Activated CD4-positive, alpha-beta T cell treated with anti-CD3 and anti-CD28 coated beads, Interleukin-2, amount 10 ng/mL, durations not matched to agents 7 days and 5 days (primary cell): ENCODE measurements at regions not wholly inside any gene's neighbourhood (a gene's known extent, or its start where the extent isn't known, plus 50 kb on each side); places are given as distances from the start of the nearest gene placed in this dataset.
"Not testable (repeated sequence)": the region's sequence is repeated elsewhere in the genome, so short reads cannot be mapped to it uniquely, and the experiment has no call there.

Experiments
- CTCF ChIA-PET: fragments of 350-600 bp; sonication (Branson Sonifier 250); formaldehyde crosslinking; loops from one replicate; lab custom pipeline; 2021; ENCODE audit warnings: antibody characterized with exemption; lab: Charles Lee
- POLR2A ChIA-PET: fragments of 350-600 bp; sonication (Branson Sonifier 250); formaldehyde crosslinking; loops from one replicate; lab custom pipeline; 2021; ENCODE audit warnings: antibody characterized with exemption; lab: Charles Lee
- DNase-seq: peaks from one replicate; pipeline ENCODE4 v3.0.0-alpha.2; 2020
- H3K27ac Mint-ChIP-seq: one replicate; pipeline ENCODE4 v1.8.0; 2021; ENCODE audit warnings: mild to moderate bottlenecking, moderate library complexity, mixed read lengths
- H3K27me3 Mint-ChIP-seq: one replicate; pipeline ENCODE4 v1.8.0; 2021; ENCODE audit warnings: mixed read lengths
- H3K36me3 Mint-ChIP-seq: one replicate; pipeline ENCODE4 v1.8.0; 2021; ENCODE audit warnings: low read depth, mixed read lengths
- H3K4me1 Mint-ChIP-seq: one replicate; pipeline ENCODE4 v1.8.0; 2021; ENCODE audit warnings: mixed read lengths
- H3K4me3 Mint-ChIP-seq: one replicate; pipeline ENCODE4 v1.8.0; 2021; ENCODE audit warnings: mild to moderate bottlenecking, moderate library complexity, mixed read lengths
- H3K9me3 Mint-ChIP-seq: one replicate; pipeline ENCODE4 v1.8.0; 2021; ENCODE audit warnings: mixed read lengths

DNA sequence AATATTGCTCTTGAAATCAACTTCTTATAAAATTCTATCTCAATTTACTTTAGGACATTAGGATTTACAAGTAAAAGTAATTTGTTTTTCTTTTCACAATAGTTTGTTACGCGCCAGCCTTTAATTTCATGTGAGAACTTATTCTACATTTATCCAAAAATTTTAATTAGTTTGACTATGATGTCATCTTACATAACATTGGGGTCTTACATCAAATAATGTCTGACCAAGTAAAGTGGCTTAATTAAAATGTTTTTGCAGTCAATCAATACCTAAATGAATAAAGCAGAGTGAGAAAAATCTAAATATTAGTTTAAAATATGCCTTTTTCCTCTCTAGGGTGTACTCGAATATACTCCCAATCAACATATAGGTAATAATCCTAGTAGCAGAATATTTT, 666.2 kb upstream of the FBXO33 start:
- ChIA-PET POLR2A (no interaction called here), CTCF (no interaction called here)
- Mint-ChIP-seq H3K4me3 (no peak overlapping the region), H3K36me3 (no peaks in the 10 kb centered on the region), H3K27me3 (no peaks in the 10 kb centered on the region), H3K9me3 (peaks cover 4% of the 10 kb centered on the region), H3K4me1 (no peaks in the 10 kb centered on the region), H3K27ac (no peak overlapping the region)
- no peak for DNase-seq

DNA sequence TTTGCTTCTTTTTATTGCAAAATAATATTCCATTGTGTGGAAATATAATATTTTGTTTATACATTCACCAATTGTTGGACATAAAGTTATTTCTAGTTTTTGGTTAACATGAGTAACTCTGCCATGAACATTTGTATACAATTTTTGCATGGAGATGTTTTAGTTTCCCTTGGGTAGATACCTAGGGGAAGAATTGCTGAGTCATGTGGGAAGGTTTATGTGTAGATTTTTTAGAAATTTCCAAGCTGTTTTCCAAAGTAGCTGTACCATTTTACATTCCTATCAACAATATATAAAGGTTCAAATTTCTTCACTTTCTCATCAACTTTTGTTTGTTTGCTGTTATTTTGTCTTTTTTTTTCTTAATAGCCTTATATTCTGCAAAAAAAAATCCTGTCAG, 664.7 kb upstream of the FBXO33 start:
- DNase-seq: no peak
- H3K9me3 Mint-ChIP-seq: peaks cover 2% of the 10 kb centered on the region
- CTCF ChIA-PET: no interaction called here
- no peak overlapping the region for H3K27ac Mint-ChIP-seq
- no peaks in the 10 kb centered on the region for H3K4me1 Mint-ChIP-seq
- no peaks in the 10 kb centered on the region for H3K36me3 Mint-ChIP-seq
- POLR2A ChIA-PET: no interaction called here
- H3K4me3 Mint-ChIP-seq: no peak overlapping the region
- H3K27me3 Mint-ChIP-seq: no peaks in the 10 kb centered on the region

DNA sequence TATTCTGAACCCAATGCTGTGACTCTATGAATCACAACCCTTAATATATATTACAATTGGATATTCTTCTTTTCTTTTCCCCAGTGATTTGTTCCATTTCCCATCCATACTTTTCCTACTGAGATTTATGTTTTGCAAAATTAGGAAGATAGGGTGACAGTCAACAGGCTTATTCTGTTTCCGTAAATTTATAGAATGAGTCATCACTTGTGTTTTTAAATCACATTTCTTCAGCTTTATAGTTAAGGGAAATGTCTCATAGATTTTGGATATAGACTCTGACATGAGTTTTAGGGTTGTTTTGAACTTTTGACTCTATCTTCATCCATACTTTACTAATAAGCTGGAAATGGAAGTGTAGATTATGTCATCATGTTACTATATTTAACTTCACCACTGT, 661.6 kb upstream of the FBXO33 start:
- DNase-seq: no peak
- H3K27ac Mint-ChIP-seq: no peak overlapping the region
- ChIA-PET CTCF (no interaction called here), POLR2A (no interaction called here)
- H3K36me3 Mint-ChIP-seq: no peaks in the 10 kb centered on the region
- H3K9me3 Mint-ChIP-seq: peaks cover 2% of the 10 kb centered on the region
- no peaks in the 10 kb centered on the region for H3K4me1 Mint-ChIP-seq
- no peaks in the 10 kb centered on the region for H3K27me3 Mint-ChIP-seq
- H3K4me3 Mint-ChIP-seq: no peak overlapping the region

DNA sequence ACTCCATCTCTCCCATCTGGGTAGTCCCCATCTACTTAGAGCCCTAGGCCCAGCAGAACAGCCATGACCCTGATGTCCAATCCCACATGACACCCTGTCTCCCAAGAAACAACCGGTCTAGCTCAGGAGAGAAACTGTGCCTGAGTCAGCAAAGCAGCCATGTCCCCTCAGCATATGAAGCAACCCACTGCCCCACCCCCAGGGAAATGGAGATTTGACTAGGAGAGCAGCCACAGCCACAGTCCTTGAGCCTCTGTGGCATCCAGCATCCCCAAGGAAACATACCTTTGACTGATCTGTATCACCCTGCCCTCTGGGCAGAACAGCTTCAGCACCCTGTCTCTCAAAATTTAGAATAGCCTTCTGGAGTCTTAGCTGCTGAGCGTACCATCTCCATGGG, 641.9 kb upstream of the FBXO33 start:
- CTCF ChIA-PET: no interaction called here
- no peak overlapping the region for H3K27ac Mint-ChIP-seq
- H3K4me1 Mint-ChIP-seq: no peaks in the 10 kb centered on the region
- POLR2A ChIA-PET: no interaction called here
- DNase-seq: no peak
- H3K36me3 Mint-ChIP-seq: no peaks in the 10 kb centered on the region
- peaks cover 3% of the 10 kb centered on the region for H3K9me3 Mint-ChIP-seq
- H3K4me3 Mint-ChIP-seq: no peak overlapping the region
- no peaks in the 10 kb centered on the region for H3K27me3 Mint-ChIP-seq

DNA sequence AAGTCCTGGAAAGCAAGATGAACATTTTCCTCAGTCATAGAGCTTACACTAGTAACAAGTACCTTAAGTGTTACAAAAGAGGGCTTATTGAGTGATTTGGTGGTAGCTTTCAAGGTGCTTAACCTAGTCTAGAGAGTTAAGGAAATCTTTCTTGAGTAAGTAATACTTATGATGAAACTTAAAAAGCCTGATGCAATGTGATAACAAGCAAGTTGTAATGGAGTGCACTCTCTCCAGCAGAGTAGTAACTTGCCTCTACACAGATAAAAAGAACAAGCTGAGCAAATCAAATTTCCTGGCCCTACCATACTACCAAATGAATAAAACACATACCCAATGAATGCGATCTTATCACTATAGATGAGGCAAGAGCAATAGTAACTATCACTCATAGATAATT, 639.9 kb upstream of the FBXO33 start:
- no peak for DNase-seq
- POLR2A ChIA-PET: no interaction called here
- Mint-ChIP-seq H3K27me3 (no peaks in the 10 kb centered on the region), H3K36me3 (no peaks in the 10 kb centered on the region), H3K4me1 (no peaks in the 10 kb centered on the region), H3K9me3 (peaks cover 3% of the 10 kb centered on the region), H3K4me3 (no peak overlapping the region), H3K27ac (no peak overlapping the region)
- CTCF ChIA-PET: interaction anchor here (0.6 kb wide), 1 partner anchor 283 kb away, joined by 3 read pairs; no protein-coding TSS in a partner anchor

DNA sequence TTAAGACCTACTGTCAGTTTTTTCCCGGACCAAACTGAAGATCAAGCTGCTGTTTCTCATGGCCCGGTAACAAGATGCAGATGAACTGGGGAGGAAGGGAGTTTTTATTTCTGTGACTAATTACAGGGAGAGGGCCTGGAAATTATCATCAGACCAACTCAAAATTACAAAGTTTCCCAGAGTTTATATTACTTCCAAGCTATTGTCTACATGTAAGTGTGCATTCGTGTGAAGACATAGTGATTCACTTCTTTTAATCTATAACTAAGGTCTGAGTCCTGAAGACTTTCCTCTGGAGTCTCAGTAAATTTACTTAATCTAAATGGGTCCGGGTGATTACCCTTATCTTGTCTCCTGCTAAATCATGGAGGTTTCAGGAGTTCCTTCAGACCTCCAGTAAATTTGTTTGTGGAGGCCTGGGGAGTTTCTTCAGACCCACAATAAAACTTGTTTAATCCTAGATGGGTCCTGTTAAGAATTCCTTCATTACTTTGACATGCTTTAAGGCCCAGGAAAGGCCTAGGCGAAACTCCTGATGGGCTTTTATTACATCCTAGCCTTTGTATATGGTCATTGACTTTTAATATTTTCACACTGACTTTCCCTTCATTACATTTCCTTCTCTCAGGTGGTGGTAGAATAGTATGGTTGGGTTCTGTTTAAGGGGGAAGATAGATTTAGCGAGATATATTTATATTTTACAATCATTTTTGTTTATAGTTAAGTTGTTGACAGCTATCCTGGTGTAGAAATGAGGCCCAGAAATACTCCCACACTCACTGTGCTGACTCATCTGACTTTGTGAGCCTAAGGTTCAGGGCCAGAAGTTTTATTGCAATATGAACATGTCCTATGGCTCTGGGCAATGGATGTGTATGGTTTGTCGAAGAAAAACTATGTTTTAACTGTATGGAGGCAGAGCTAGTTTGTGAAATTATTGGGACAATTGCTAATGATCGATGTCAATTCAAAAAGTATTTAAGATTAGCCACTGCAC, 627.0 kb upstream of the FBXO33 start:
- CTCF ChIA-PET: no interaction called here
- no peak overlapping the region for H3K4me3 Mint-ChIP-seq
- peaks cover 5% of the 10 kb centered on the region for H3K9me3 Mint-ChIP-seq
- no peak for DNase-seq
- H3K27me3 Mint-ChIP-seq: no peaks in the 10 kb centered on the region
- H3K27ac Mint-ChIP-seq: no peak overlapping the region
- POLR2A ChIA-PET: no interaction called here
- no peaks in the 10 kb centered on the region for H3K4me1 Mint-ChIP-seq
- H3K36me3 Mint-ChIP-seq: no peaks in the 10 kb centered on the region

DNA sequence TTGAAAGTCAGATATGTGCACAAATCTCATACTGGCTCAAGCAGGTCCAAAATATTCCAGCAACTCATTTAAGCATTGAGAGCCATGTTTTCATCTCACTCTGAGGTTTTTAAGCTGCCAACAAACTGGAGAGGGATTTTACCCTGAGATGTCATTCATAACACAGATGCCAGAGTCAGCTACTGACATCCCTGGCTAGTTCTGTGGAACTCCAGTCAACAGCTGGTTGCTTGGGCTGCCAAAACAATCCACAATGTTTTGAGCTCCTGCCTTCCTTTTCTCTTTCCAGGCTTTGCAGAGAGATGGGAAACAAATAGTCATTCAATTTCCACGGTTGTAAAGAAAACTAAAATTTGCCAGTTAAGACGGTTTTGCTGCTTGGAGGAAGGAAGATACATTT, 621.2 kb upstream of the FBXO33 start:
- Mint-ChIP-seq H3K4me1 (no peaks in the 10 kb centered on the region), H3K4me3 (no peak overlapping the region), H3K9me3 (no peaks in the 10 kb centered on the region), H3K27me3 (no peaks in the 10 kb centered on the region), H3K36me3 (no peaks in the 10 kb centered on the region), H3K27ac (no peak overlapping the region)
- no peak for DNase-seq
- POLR2A ChIA-PET: no interaction called here
- CTCF ChIA-PET: no interaction called here

DNA sequence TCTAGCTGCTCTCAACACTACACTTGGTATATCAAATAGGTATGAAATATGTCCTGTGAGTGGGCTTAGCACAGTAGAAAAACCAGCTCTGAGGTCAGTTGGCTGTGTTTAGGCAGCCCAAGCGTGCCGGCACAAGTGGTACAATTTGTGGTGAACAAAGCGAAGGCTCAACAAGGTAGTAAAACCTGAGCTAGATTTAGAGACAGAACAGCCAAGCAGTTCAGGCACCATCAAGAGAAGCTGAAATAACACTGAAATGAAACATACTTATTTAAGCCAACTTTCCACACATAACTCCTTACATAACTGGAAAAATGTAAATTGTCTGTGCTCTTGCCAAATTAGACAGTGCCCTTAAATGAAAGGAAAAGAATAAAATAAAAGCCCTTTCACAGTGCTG, 596.8 kb upstream of the FBXO33 start:
- Mint-ChIP-seq H3K4me3 (no peak overlapping the region), H3K4me1 (no peaks in the 10 kb centered on the region), H3K27ac (no peak overlapping the region), H3K27me3 (no peaks in the 10 kb centered on the region), H3K36me3 (no peaks in the 10 kb centered on the region), H3K9me3 (peaks cover 2% of the 10 kb centered on the region)
- CTCF ChIA-PET: no interaction called here
- no peak for DNase-seq
- POLR2A ChIA-PET: no interaction called here

DNA sequence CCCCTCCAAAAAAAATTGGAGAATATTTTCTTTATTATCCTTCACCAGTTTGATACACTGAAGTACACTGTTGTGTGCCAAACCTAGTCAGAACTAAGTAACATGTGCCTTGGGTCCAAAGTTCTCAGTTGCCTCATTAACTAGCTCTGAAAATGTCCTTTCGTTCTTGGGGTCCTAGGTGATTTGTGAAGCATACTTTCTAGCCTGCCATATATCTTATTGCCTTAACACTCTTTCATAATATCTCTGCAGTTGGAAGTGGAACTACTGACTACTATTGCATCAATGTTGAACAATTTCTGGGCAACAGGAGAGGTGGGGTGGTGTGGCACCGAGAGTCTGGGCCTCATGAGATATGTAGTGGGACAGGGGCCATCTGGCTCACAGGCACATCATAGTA, 592.9 kb upstream of the FBXO33 start:
- Mint-ChIP-seq H3K27me3 (no peaks in the 10 kb centered on the region), H3K4me1 (no peaks in the 10 kb centered on the region), H3K4me3 (no peak overlapping the region), H3K27ac (no peak overlapping the region), H3K9me3 (peaks cover 4% of the 10 kb centered on the region), H3K36me3 (no peaks in the 10 kb centered on the region)
- no peak for DNase-seq
- ChIA-PET CTCF (no interaction called here), POLR2A (no interaction called here)

DNA sequence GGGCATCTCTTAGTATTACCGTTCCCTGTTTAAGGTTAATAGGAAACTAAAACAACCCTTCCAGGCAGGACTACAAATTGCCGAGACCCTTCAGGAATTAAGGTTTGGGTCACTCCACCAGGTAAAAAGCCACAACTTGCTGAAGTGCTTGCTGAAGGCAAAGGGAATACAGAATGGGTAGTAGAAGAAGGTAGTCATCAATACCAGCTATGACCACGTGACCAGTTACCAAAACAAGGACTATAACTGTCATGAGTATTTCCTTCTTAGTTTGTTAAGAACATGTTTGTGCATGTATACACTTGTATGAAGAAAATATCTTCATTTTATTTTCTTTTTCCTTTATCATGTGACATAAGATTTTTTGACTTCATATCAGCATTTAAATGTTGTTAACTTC, 578.7 kb upstream of the FBXO33 start:
- ChIA-PET POLR2A (no interaction called here), CTCF (no interaction called here)
- Mint-ChIP-seq H3K27ac (no peak overlapping the region), H3K4me3 (no peak overlapping the region), H3K36me3 (no peaks in the 10 kb centered on the region), H3K27me3 (no peaks in the 10 kb centered on the region), H3K4me1 (no peaks in the 10 kb centered on the region), H3K9me3 (no peaks in the 10 kb centered on the region)
- no peak for DNase-seq

DNA sequence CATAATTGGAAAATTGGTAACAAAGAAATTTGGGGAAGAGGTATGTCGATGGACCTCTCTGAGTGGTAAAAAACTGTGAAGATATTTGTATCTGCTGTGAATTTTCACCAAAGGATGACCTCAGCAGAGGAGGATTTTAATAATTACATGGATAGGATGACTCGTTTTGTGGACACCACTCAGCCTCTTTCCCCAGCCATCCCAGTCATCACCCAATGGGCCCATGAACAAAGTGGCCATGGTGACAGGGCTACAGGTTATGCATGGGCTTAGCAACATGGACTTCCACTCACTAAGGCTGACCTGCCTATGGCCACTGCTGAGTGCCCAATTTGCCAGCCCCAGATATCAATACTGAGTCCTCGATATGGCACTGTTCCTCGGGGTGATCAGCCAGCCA, 577.5 kb upstream of the FBXO33 start:
- Mint-ChIP-seq H3K9me3 (no peaks in the 10 kb centered on the region), H3K27me3 (no peaks in the 10 kb centered on the region), H3K27ac (no peak overlapping the region), H3K4me3 (no peak overlapping the region), H3K36me3 (no peaks in the 10 kb centered on the region), H3K4me1 (no peaks in the 10 kb centered on the region)
- DNase-seq: no peak
- ChIA-PET POLR2A (no interaction called here), CTCF (no interaction called here)

DNA sequence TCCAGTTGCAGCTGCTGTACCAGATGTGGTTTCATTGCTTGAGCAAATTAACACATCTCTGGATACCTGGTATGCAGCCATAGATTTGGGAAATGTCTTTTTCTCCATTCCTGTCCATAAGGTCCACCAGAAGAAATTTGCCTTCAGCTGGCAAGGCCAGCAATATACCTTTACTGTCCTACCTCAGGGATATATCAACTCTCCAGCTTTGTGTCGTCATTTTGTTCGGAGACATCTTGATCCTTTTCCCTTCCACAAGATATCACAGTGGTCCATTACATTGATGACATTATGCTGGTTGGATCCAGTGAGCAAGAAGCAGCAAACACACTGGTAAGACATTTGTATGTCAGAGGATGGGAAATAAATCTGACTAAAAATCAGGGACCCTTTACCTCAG, 576.1 kb upstream of the FBXO33 start:
- DNase-seq, H3K36me3 Mint-ChIP-seq, POLR2A ChIA-PET, H3K4me3 Mint-ChIP-seq, H3K4me1 Mint-ChIP-seq, H3K9me3 Mint-ChIP-seq, CTCF ChIA-PET, H3K27me3 Mint-ChIP-seq, H3K27ac Mint-ChIP-seq: not testable (repeated sequence)

DNA sequence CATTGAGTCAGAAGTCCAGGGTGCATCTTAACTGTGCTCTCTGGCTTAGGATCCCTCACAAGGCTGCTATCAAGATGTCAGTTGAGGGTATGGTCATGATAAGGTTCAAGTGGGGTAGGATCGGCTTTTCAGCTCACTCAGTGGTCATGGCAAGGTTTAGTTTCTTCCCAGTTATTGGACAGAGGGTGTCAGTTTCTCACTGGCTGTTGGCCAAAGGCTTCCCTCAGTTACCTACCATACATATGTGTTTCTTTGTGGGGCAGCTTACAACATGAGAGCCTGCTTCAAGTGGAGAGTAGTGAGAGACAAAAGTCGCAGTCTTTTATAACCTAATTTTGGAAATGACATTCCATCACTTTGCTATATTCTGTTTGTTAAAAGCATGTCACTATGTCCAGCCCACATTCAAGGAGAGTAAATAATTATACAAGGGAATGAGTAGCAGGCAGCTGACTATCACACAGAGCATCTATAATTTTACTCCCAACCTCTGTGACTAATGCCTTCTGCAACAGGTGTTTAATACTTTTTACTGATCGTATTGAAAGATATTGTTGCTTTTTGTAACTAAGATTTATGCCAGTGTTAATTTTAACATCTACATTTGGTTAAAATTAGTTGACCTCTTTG, 572.8 kb upstream of the FBXO33 start:
- no peaks in the 10 kb centered on the region for H3K9me3 Mint-ChIP-seq
- no peaks in the 10 kb centered on the region for H3K27me3 Mint-ChIP-seq
- H3K4me3 Mint-ChIP-seq: no peak overlapping the region
- no peaks in the 10 kb centered on the region for H3K4me1 Mint-ChIP-seq
- H3K27ac Mint-ChIP-seq: no peak overlapping the region
- POLR2A ChIA-PET: no interaction called here
- no peaks in the 10 kb centered on the region for H3K36me3 Mint-ChIP-seq
- DNase-seq: no peak
- CTCF ChIA-PET: no interaction called here
